Liver (tissue), 3 donors: ENCODE measurements at regions not wholly inside any gene's neighbourhood (a gene's known extent, or its start where the extent isn't known, plus 50 kb on each side); places are given as distances from the start of the nearest gene placed in this dataset.

Source experiments
- ATF3 ChIP-seq: IDR thresholded peaks from 2 replicates; pipeline ENCODE4 v1.6.1; 2016; ENCODE audit warnings: antibody characterized with exemption
- CTCF ChIP-seq: fragments of 150-350 bp; IDR thresholded peaks from 2 replicates; pipeline ENCODE4 v1.5.1; 2017; ENCODE audit warnings: improper control_type of control experiment, low read depth, low read length; ENCODE audit not compliant: missing input control
- EGR1 ChIP-seq, 2 donors: IDR thresholded peaks; 2 replicates each; pipeline ENCODE4 v1.6.1; 2016 to 2018; ENCODE audit warnings: antibody characterized with exemption in 2 of 2, low read depth in 2 of 2
- GABPA ChIP-seq, 2 donors: IDR thresholded peaks in 1 of 2; conservative IDR thresholded peaks in 1 of 2; 2 replicates each; pipeline ENCODE4 v1.6.1; 2016; ENCODE audit warnings: antibody characterized with exemption in 2 of 2, mild to moderate bottlenecking in 1 of 2, moderate library complexity in 1 of 2
- MAX ChIP-seq: IDR thresholded peaks from 2 replicates; pipeline ENCODE4 v1.6.1; 2016; ENCODE audit warnings: antibody characterized with exemption
- NR2F2 ChIP-seq: IDR thresholded peaks from 2 replicates; pipeline ENCODE4 v1.6.1; 2016; ENCODE audit warnings: antibody characterized with exemption
- RAD21 ChIP-seq, 2 donors: IDR thresholded peaks; 2 replicates each; pipeline ENCODE4 v1.6.1; 2016; ENCODE audit warnings: antibody characterized with exemption in 2 of 2, mild to moderate bottlenecking in 2 of 2
- REST ChIP-seq: IDR thresholded peaks from 2 replicates; pipeline ENCODE4 v1.6.1; 2016; ENCODE audit warnings: antibody characterized with exemption, mild to moderate bottlenecking
- RXRA ChIP-seq, 2 donors: IDR thresholded peaks; 2 replicates each; pipeline ENCODE4 v1.6.1; 2017 to 2018; ENCODE audit warnings: antibody characterized with exemption in 2 of 2, mild to moderate bottlenecking in 1 of 2
- SP1 ChIP-seq: IDR thresholded peaks from 2 replicates; pipeline ENCODE4 v1.6.1; 2018; ENCODE audit warnings: antibody characterized with exemption, mild to moderate bottlenecking
- TAF1 ChIP-seq: conservative IDR thresholded peaks from 2 replicates; pipeline ENCODE4 v1.6.1; 2016; ENCODE audit warnings: antibody characterized with exemption, mild to moderate bottlenecking
- YY1 ChIP-seq: IDR thresholded peaks from 2 replicates; pipeline ENCODE4 v1.6.1; 2016; ENCODE audit warnings: antibody characterized with exemption, mild to moderate bottlenecking
- TF ChIP-seq, protein P1 (sequence below): IDR thresholded peaks from 2 replicates; pipeline ENCODE4 v1.6.1; 2016; ENCODE audit warnings: antibody characterized with exemption
- donor health status: healthy.
- donor health status: healthy.

DNA sequence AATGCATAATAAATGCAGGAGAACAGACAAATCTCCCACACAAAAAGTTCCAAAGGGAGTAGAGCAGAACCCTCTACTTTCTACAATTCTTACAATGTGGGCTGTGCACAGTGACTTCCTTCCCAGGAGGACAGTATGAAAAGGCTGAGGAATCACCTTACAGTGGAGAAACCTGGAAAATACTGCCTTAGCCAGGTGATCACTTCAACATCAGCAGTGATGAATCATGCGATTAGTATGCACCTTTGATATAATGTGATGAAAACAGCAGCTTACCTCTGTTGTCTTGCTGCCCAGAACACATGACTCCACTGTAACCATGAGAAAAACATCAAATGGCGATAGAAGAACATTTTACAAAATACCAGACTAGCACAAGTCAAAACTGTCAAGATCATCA is 329.7 kb upstream of the POM121L12 start:
- TF ChIP-seq CTCF: no peak
- TF ChIP-seq GABPA (IDR thresholded peaks at IDR 0.05 in 1 of 2, conservative IDR thresholded peaks at IDR 0.05 in 1 of 2): no peak
- TF ChIP-seq REST: no peak
- no peak for TF ChIP-seq YY1
- no peak for TF ChIP-seq NR2F2
- TF ChIP-seq ATF3: no peak
- TF ChIP-seq MAX: no peak
- TF ChIP-seq RAD21 (IDR thresholded peaks at IDR 0.05): no peak
- no peak for TF ChIP-seq TAF1
- TF ChIP-seq SP1: no peak
- no peak for TF ChIP-seq EGR1 (IDR thresholded peaks at IDR 0.05; ENCODE audit: low read depth in 2 of 2)
- TF ChIP-seq, protein P1, sequence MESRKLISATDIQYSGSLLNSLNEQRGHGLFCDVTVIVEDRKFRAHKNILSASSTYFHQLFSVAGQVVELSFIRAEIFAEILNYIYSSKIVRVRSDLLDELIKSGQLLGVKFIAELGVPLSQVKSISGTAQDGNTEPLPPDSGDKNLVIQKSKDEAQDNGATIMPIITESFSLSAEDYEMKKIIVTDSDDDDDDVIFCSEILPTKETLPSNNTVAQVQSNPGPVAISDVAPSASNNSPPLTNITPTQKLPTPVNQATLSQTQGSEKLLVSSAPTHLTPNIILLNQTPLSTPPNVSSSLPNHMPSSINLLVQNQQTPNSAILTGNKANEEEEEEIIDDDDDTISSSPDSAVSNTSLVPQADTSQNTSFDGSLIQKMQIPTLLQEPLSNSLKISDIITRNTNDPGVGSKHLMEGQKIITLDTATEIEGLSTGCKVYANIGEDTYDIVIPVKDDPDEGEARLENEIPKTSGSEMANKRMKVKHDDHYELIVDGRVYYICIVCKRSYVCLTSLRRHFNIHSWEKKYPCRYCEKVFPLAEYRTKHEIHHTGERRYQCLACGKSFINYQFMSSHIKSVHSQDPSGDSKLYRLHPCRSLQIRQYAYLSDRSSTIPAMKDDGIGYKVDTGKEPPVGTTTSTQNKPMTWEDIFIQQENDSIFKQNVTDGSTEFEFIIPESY: no peak
- no peak for TF ChIP-seq RXRA (IDR thresholded peaks at IDR 0.05)
